ENCODE measurements at regions not wholly inside any gene's neighbourhood (a gene's known extent, or its start where the extent isn't known, plus 50 kb on each side); places are given as distances from the start of the nearest gene placed in this dataset.

DNA sequence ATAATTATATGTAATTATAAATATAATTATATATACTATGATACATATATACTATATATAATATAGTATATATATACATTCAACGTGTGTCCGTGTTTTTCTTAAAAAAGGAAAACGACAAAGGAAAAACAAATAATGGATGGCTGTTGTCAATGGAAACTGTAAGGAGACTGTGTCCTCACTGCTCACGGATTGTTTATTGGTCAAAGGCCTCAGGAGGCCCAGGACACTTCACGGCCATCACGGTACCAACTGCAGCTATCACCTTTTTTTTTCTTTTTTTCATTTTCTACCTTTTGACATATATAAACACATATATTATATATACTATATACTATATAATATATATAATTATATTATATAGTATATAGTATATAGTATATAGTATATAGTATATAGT is 113.4 kb downstream of the SPTSSA start:
- no peak overlapping the region for H3K4me3 ChIP-seq (ENCODE audit: insufficient read depth, low read length)
- H3K4me2 ChIP-seq (ENCODE audit: insufficient read depth, low read length), result no peak overlapping the region
- no peaks in the 10 kb centered on the region for H3K4me1 ChIP-seq (ENCODE audit: insufficient read depth, low read length)
- no peaks in the 10 kb centered on the region for H3K9me3 ChIP-seq (ENCODE audit: low read depth, low read length)
- no peaks in the 10 kb centered on the region for H3K36me3 ChIP-seq (ENCODE audit: insufficient read depth, low read length)
- H4K20me1 ChIP-seq (ENCODE audit: insufficient read depth, low read length), result no peaks in the 10 kb centered on the region
- DNase-seq (ENCODE audit: insufficient read length, low spot score, missing footprints), result no peak
- TF ChIP-seq CTCF (IDR thresholded peaks at IDR 0.05; ENCODE audit: extremely low read depth, low read depth, low read length), result no peak
- no peaks in the 10 kb centered on the region for H3K27me3 ChIP-seq (ENCODE audit: insufficient read depth, low read length)
- H2AFZ ChIP-seq (ENCODE audit: low read length), result no peak overlapping the region
- no peaks in the 10 kb centered on the region for H3K79me2 ChIP-seq (ENCODE audit: insufficient read depth, low read length)
- H3K27ac ChIP-seq (ENCODE audit: low read depth, low read length), result no peak overlapping the region

- DNase-seq (ENCODE audit: insufficient read length, low spot score, missing footprints), result no peak
- Histone ChIP-seq H3K4me3 (ENCODE audit: insufficient read depth, low read length) (no peak overlapping the region), H2AFZ (ENCODE audit: low read length) (no peak overlapping the region), H3K4me2 (ENCODE audit: insufficient read depth, low read length) (no peak overlapping the region), H3K4me1 (ENCODE audit: insufficient read depth, low read length) (no peaks in the 10 kb centered on the region), H3K9me3 (ENCODE audit: low read depth, low read length) (no peaks in the 10 kb centered on the region), H3K36me3 (ENCODE audit: insufficient read depth, low read length) (no peaks in the 10 kb centered on the region), H3K79me2 (ENCODE audit: insufficient read depth, low read length) (no peaks in the 10 kb centered on the region), H4K20me1 (ENCODE audit: insufficient read depth, low read length) (no peaks in the 10 kb centered on the region), H3K27ac (ENCODE audit: low read depth, low read length) (no peak overlapping the region), H3K27me3 (ENCODE audit: insufficient read depth, low read length) (no peaks in the 10 kb centered on the region)
- TF ChIP-seq CTCF (IDR thresholded peaks at IDR 0.05; ENCODE audit: extremely low read depth, low read depth, low read length), result no peak
Measured at GRCh38 chr14:34347683-34348082, 114.4 kb downstream of the SPTSSA start.

- no peak overlapping the region for H3K4me2 ChIP-seq (ENCODE audit: insufficient read depth, low read length)
- H3K9me3 ChIP-seq (ENCODE audit: low read depth, low read length), result no peaks in the 10 kb centered on the region
- no peaks in the 10 kb centered on the region for H3K27me3 ChIP-seq (ENCODE audit: insufficient read depth, low read length)
- H3K4me3 ChIP-seq (ENCODE audit: insufficient read depth, low read length), result no peak overlapping the region
- H3K27ac ChIP-seq (ENCODE audit: low read depth, low read length), result no peak overlapping the region
- H3K36me3 ChIP-seq (ENCODE audit: insufficient read depth, low read length), result no peaks in the 10 kb centered on the region
- H4K20me1 ChIP-seq (ENCODE audit: insufficient read depth, low read length), result no peaks in the 10 kb centered on the region
- H3K79me2 ChIP-seq (ENCODE audit: insufficient read depth, low read length), result no peaks in the 10 kb centered on the region
- no peak for TF ChIP-seq CTCF (IDR thresholded peaks at IDR 0.05; ENCODE audit: extremely low read depth, low read depth, low read length)
- H3K4me1 ChIP-seq (ENCODE audit: insufficient read depth, low read length), result no peaks in the 10 kb centered on the region
- no peak for DNase-seq (ENCODE audit: insufficient read length, low spot score, missing footprints)
- no peak overlapping the region for H2AFZ ChIP-seq (ENCODE audit: low read length)
Measured at GRCh38 chr14:34345718-34346465, 116.1 kb downstream of the SPTSSA start.

DNA sequence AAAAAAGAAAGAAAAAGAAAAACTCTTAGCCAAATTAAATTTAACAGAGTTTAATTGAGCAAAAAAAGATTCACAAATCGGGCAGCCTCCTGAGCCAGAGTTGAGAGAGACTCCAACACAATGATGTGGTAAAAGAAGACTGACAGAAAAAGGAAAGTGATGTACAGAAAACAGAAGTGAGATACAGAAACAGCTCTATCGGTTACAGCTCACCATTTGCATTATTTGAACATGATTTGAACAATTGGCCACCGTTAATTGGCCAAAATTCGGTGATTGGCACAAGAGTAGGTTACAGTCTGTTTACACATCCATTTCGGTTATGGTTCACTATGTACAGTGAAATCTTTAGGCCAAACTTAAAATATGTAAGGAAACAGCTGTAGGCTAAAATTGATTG is 117.7 kb downstream of the SPTSSA start:
- no peak for TF ChIP-seq CTCF (IDR thresholded peaks at IDR 0.05; ENCODE audit: extremely low read depth, low read depth, low read length)
- Histone ChIP-seq H3K9me3 (ENCODE audit: low read depth, low read length) (no peaks in the 10 kb centered on the region), H3K36me3 (ENCODE audit: insufficient read depth, low read length) (no peaks in the 10 kb centered on the region), H3K4me3 (ENCODE audit: insufficient read depth, low read length) (no peak overlapping the region), H3K27me3 (ENCODE audit: insufficient read depth, low read length) (no peaks in the 10 kb centered on the region), H3K4me1 (ENCODE audit: insufficient read depth, low read length) (no peaks in the 10 kb centered on the region), H4K20me1 (ENCODE audit: insufficient read depth, low read length) (no peaks in the 10 kb centered on the region), H3K27ac (ENCODE audit: low read depth, low read length) (no peak overlapping the region), H3K79me2 (ENCODE audit: insufficient read depth, low read length) (no peaks in the 10 kb centered on the region), H3K4me2 (ENCODE audit: insufficient read depth, low read length) (no peak overlapping the region), H2AFZ (ENCODE audit: low read length) (no peak overlapping the region)
- no peak for DNase-seq (ENCODE audit: insufficient read length, low spot score, missing footprints)

Data from osteoblast (primary cell).